Coronary artery (tissue), 2 donors: ENCODE measurements at regions not wholly inside any gene's neighbourhood (a gene's known extent, or its start where the extent isn't known, plus 50 kb on each side); places are given as distances from the start of the nearest gene placed in this dataset.
"Not testable (repeated sequence)": the region's sequence is repeated elsewhere in the genome, so short reads cannot be mapped to it uniquely, and the experiment has no call there.

Experiments
- DNase-seq: peaks from one replicate; pipeline ENCODE4 v3.0.0-alpha.2; 2017; ENCODE audit warnings: low spot score
- H3K27ac ChIP-seq, 2 donors: fragments of 200-600 bp; sonication (generic); one replicate each; pipeline ENCODE4 v1.5.1; 2016 to 2019
- H3K4me3 ChIP-seq: fragments of 200-600 bp; sonication (generic); 2 replicates; pipeline ENCODE4 v1.5.1; 2016; ENCODE audit warnings: mild to moderate bottlenecking, moderate library complexity
- TF ChIP-seq, protein P1 (sequence below): fragments of 200-600 bp; sonication (generic); IDR thresholded peaks from one replicate; pipeline ENCODE4 v1.5.1; 2019; ENCODE audit warnings: antibody characterized with exemption

DNA sequence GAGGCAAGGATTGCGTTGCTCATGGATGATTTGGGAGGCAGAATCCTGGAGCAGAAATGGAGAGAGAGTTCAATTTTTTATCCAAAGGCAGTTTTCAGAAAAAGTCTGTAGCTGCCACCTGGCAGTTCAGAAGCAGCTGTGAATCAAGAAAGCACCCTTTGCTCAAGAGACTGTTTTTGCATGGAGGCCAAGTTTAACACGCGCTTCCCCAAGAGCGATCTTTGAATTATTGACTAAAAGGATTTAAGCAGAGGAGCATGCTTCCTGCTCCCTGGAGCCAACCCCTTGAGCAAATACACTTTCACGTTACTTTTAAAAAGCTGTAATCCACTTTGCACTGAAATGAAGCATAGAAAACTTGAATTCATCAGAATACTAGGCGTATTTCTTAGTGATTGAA, 252.4 kb downstream of the RNF144A start:
- H3K4me3 ChIP-seq: no peak overlapping the region
- TF ChIP-seq, protein P1, sequence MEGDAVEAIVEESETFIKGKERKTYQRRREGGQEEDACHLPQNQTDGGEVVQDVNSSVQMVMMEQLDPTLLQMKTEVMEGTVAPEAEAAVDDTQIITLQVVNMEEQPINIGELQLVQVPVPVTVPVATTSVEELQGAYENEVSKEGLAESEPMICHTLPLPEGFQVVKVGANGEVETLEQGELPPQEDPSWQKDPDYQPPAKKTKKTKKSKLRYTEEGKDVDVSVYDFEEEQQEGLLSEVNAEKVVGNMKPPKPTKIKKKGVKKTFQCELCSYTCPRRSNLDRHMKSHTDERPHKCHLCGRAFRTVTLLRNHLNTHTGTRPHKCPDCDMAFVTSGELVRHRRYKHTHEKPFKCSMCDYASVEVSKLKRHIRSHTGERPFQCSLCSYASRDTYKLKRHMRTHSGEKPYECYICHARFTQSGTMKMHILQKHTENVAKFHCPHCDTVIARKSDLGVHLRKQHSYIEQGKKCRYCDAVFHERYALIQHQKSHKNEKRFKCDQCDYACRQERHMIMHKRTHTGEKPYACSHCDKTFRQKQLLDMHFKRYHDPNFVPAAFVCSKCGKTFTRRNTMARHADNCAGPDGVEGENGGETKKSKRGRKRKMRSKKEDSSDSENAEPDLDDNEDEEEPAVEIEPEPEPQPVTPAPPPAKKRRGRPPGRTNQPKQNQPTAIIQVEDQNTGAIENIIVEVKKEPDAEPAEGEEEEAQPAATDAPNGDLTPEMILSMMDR: no peak
- no peak overlapping the region for H3K27ac ChIP-seq
- no peak for DNase-seq

DNA sequence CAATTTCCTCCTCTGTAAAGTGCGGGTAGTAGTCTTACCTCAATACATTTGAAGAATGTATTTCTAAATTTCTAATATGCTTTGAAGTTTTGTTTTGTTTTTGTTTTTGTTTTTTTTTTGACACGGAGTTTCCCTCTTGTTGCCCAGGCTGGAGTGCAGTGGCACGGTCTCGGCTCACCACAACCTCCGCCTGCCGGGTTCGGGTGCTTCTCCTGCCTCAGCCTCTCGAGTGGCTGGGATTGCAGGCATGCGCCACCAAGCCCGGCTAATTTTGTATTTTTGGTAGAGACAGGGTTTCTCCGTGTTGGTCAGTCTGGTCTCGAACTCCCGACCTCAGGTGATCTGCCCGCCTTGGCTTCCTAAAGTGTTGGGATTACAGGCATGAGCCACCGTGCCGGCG, 261.8 kb downstream of the RNF144A start:
- not testable (repeated sequence) for DNase-seq, H3K27ac ChIP-seq, H3K4me3 ChIP-seq

GRCh38 chr2:7180638-7181370, 263.6 kb downstream of the RNF144A start:
- no peak overlapping the region for H3K4me3 ChIP-seq
- TF ChIP-seq, protein P1: no peak
- H3K27ac ChIP-seq: no peak overlapping the region
- DNase-seq: no peak

- DNase-seq: no peak
- Histone ChIP-seq H3K4me3 (no peak overlapping the region), H3K27ac (no peak overlapping the region)
- TF ChIP-seq, protein P1: no peak
Measured at GRCh38 chr2:7182525-7182924, 265.3 kb downstream of the RNF144A start.

DNA sequence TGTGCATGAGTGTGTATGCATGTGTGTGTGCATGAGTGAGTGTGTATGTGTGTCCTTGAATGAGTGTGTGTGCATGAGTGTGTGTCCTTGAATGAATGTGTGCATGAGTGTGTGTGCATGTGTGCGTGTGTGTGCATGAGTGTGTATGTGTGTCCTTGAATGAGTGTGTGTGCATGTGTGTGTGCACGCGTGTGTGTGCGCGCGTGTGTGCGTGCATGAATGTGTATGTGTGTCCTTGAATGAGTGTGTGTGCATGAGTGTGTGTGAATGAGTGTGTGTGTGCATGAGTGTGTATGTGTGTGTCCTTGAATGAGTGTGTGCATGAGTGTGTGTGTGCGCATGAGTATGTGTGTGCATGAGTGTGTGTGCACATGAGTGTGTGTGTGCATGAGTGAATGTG, 271.9 kb downstream of the RNF144A start:
- TF ChIP-seq, protein P1: no peak
- DNase-seq: no peak
- no peak overlapping the region for H3K4me3 ChIP-seq

DNA sequence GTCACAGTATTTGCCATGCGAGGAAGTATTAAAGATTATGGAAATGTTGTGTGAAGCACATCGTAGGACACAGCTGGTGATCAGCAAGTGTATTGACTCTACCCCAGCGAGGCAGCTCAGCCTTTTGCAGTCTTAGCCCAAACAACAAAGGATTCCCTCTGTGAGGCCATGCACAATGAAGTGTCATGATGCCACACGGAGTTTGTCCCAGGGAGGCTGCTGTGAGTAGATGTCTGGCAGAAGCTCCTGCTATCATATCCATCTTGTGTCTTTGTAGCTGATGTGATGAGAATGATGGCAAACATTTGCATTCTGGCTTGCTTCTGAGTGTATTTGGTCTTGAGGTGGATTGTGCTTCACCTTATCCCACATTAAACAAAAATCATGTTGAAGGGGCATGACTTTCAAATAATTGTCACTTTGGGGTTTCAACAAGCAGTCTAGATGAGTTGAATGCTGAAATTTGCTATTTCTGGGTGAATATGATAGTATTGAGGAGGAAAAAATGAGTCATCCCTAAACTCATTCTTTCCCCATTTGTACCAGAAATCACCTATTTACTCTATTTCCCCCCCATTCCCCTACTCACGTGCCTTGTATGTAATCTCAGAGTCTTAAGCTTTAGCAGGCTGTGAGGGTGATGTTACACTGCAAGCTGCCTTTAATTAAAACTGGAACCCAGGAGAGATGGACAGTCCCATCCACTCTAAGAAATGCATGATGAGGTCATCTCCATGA, 273.5 kb downstream of the RNF144A start:
- H3K27ac ChIP-seq: no peak overlapping the region
- no peak overlapping the region for H3K4me3 ChIP-seq
- DNase-seq: no peak
- TF ChIP-seq, protein P1: no peak

More for the DNA sequence above, 271.9 kb downstream of the RNF144A start:
- H3K27ac ChIP-seq: no peak overlapping the region

DNA sequence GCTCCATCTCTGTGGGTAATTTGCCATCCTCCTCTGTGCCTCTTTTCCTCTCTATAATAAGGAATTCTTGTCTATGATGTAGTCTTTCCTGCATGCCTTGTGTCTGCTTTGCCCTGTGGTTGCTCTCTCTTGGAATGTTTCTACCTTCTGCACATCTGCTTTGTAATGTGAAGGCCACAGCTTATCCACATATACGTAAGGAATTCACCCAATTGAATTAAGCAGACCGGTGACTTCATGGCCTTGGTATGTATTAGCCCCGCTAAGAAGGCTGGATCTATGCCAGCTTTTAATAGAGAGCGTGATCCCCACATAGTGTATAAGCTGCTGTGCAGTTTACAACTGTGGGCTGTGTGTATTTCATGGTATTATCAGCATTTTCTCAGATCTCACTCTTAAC, 274.7 kb downstream of the RNF144A start:
- no peak for DNase-seq
- TF ChIP-seq, protein P1: no peak
- H3K27ac ChIP-seq: no peak overlapping the region
- H3K4me3 ChIP-seq: no peak overlapping the region
